RWPE1 (cell line): ENCODE measurements at regions not wholly inside any gene's neighbourhood (a gene's known extent, or its start where the extent isn't known, plus 50 kb on each side); places are given as distances from the start of the nearest gene placed in this dataset.

Source experiments
- CTCF ChIA-PET: fragments of 350-600 bp; sonication (Branson Sonifier 250); formaldehyde crosslinking; extraction: SDS; loops from one replicate; lab custom pipeline; 2021; lab: Yijun Ruan, JAX
- POLR2A ChIA-PET: fragments of 400-600 bp; formaldehyde crosslinking; extraction: SDS; loops from one replicate; lab custom pipeline; 2020; ENCODE audit warnings: antibody characterized with exemption; ENCODE audit not compliant: low non-redundant PET; lab: Yijun Ruan, JAX
- DNase-seq: peaks from one replicate; pipeline ENCODE4 v3.0.0; 2012; ENCODE audit warnings: low spot score
- H3K27ac ChIP-seq: fragments of 450-650 bp; 2 replicates; pipeline ENCODE4 v1.5.1; 2017
- TF ChIP-seq, protein P1 (sequence below): fragments of 450-650 bp; conservative IDR thresholded peaks from 2 replicates; pipeline ENCODE4 v1.5.1; 2017; ENCODE audit warnings: low read depth, mild to moderate bottlenecking

DNA sequence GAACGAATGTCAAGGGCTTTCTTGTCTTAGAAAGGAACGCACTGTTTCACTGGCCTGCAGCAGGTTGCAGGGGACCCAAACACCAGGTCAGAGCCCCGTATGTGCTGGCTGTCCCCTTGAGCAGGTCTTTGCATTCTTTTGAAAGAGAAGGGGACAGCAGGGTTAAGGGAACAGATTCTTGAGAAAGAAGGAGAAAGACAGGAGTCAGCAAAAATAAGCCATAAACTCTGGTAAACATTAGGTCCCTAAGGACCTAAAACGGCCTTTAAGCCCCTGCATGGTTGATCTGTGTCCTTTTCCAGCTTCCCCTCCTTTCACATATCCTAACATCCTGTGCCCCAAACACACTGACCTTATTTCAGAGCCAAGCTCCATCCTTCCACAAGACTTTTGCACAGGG is 190.8 kb upstream of the ADRA1B start:
- no peak overlapping the region for H3K27ac ChIP-seq
- ChIA-PET POLR2A (no interaction called here), CTCF (no interaction called here)
- TF ChIP-seq, protein P1, sequence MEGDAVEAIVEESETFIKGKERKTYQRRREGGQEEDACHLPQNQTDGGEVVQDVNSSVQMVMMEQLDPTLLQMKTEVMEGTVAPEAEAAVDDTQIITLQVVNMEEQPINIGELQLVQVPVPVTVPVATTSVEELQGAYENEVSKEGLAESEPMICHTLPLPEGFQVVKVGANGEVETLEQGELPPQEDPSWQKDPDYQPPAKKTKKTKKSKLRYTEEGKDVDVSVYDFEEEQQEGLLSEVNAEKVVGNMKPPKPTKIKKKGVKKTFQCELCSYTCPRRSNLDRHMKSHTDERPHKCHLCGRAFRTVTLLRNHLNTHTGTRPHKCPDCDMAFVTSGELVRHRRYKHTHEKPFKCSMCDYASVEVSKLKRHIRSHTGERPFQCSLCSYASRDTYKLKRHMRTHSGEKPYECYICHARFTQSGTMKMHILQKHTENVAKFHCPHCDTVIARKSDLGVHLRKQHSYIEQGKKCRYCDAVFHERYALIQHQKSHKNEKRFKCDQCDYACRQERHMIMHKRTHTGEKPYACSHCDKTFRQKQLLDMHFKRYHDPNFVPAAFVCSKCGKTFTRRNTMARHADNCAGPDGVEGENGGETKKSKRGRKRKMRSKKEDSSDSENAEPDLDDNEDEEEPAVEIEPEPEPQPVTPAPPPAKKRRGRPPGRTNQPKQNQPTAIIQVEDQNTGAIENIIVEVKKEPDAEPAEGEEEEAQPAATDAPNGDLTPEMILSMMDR = no peak
- no peak for DNase-seq

DNA sequence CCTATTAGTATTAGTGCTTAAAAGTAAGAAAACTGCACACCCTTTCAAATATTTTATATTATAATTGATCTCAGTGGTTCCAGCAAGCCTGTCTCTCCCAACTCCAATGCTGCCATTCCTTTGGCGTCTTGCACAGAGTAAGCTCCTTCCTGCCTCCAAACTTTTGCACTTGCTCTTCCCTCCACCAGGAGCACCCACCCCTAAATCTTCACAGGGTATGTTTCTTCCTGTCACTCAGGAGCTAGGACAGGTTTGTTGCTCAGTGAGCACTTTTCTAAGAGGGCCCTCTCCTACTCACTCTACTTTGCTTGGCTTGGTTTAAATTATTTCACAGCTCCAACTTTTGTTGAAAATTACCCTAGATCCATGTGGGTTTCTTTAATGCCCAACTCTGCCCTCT is 189.1 kb upstream of the ADRA1B start:
- ChIA-PET CTCF (interaction anchor here (1.1 kb wide), 1 partner anchor 21 kb away, joined by 4 read pairs; no protein-coding TSS in a partner anchor), POLR2A (no interaction called here)
- H3K27ac ChIP-seq = no peak overlapping the region
- TF ChIP-seq, protein P1 = no peak
- DNase-seq = no peak

DNA sequence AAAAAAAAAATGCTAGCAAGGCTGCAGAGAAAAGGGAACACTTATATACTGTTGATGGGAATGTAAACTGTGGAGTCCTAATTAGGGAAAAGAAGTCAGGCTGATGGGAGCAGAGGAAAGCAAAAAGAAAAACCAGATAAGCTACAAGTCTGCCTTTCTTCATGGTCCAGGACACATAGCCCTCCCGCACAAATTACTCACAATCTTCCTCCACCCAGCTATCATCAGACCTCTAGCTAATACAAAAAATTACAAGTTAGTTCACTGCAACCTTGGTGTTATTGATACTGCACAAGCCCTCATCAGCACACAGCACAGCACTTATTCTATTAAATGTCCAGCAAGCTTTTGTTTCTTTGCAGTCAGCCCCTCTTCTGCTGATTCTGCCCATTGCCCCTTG is 186.0 kb upstream of the ADRA1B start:
- DNase-seq = no peak
- CTCF ChIA-PET = no interaction called here
- TF ChIP-seq, protein P1 = no peak

DNA sequence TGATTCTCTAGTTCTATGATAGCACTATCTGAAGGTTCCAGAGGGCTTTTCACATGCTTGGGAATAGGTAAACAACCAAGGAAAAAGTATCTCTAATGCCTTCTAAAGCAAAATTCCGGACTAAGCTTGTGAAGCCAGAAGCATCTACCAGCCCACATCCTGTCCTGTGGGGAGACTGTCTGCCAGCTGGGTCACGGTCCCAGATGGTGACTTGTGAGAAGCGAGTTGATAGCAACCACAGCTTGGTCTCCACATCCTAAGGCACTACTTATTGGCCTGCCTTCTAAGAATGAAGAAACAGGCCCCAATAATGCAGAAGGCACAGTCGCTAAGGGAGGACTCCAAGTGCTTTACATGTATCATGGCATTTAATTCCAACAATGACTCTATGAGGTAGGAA is 184.1 kb upstream of the ADRA1B start:
- TF ChIP-seq, protein P1 = no peak
- POLR2A ChIA-PET = no interaction called here
- DNase-seq = no peak
- H3K27ac ChIP-seq = no peak overlapping the region
- CTCF ChIA-PET = interaction anchor here (0.7 kb wide), 1 partner anchor 37 kb away, joined by 3 read pairs; no protein-coding TSS in a partner anchor

More for the DNA sequence above, 186.0 kb upstream of the ADRA1B start:
- POLR2A ChIA-PET = no interaction called here
- H3K27ac ChIP-seq = no peak overlapping the region

DNA sequence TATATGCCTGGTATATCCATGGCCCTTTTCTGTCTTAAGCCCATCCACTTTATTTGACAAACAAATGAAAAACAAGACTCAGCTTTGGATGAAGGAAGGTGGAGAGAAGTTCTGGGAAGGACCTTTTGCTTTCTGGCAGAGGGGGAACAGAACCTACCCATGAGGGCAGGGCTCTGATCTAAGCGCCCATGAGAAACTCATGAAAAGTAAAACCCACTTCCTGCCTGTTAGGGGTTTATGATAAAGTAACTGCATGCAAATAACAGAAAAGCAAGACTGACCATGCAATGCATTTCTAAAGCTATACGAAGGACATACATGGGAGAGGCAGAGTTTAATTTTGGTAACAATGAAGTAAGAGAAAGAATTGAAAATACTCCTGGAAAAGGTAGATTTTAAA is 181.9 kb upstream of the ADRA1B start:
- H3K27ac ChIP-seq = no peak overlapping the region
- CTCF ChIA-PET = interaction anchor here (0.6 kb wide), 1 partner anchor 12 kb away, joined by 3 read pairs; no protein-coding TSS in a partner anchor
- no peak for DNase-seq
- TF ChIP-seq, protein P1 = no peak
- POLR2A ChIA-PET = no interaction called here

DNA sequence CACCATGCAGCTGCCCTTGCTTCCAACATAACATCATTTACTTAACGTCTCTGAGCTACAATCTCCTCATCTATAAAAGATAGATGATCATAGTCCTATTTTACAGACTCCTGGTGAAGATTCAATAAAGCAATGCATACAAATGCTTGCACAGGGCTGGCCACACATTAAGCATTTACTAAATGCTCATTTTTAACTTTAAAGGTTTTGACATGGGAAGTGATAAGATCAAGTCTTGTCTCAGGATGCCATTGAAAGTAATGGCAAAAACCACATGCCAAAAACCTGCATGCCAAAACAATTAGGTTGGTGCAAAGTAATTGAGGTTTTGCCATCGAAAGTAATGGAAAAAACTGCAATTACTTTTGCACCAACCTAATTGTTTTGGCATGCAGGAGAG is 181.2 kb upstream of the ADRA1B start:
- DNase-seq = no peak
- H3K27ac ChIP-seq = no peak overlapping the region
- TF ChIP-seq, protein P1 = no peak
- POLR2A ChIA-PET = no interaction called here
- CTCF ChIA-PET = no interaction called here
